ENCODE measurements at regions not wholly inside any gene's neighbourhood (a gene's known extent, or its start where the extent isn't known, plus 50 kb on each side); places are given as distances from the start of the nearest gene placed in this dataset.
"Not testable (repeated sequence)": the region's sequence is repeated elsewhere in the genome, so short reads cannot be mapped to it uniquely, and the experiment has no call there.

GRCh38 chr4:100657187-100657586 is 139.4 kb upstream of the EMCN start:
- H3K4me3 ChIP-seq, result no peak overlapping the region

GRCh38 chr4:100651499-100652175 is 133.8 kb upstream of the EMCN start:
- H3K4me3 ChIP-seq, result no peak overlapping the region
- H3K27ac ChIP-seq, result no peak overlapping the region
- no peaks in the 10 kb centered on the region for H3K36me3 ChIP-seq
- H3K9me3 ChIP-seq (replicated peaks), result no peaks in the 10 kb centered on the region
- DNase-seq, result no peak
- H3K4me1 ChIP-seq, result no peaks in the 10 kb centered on the region
- H3K27me3 ChIP-seq, result no peaks in the 10 kb centered on the region

More at GRCh38 chr4:100657187-100657586, 139.4 kb upstream of the EMCN start:
- Histone ChIP-seq H3K27me3 (no peaks in the 10 kb centered on the region), H3K27ac (no peak overlapping the region), H3K36me3 (no peaks in the 10 kb centered on the region), H3K9me3 (replicated peaks) (no peaks in the 10 kb centered on the region), H3K4me1 (no peaks in the 10 kb centered on the region)
- DNase-seq, result no peak

DNA sequence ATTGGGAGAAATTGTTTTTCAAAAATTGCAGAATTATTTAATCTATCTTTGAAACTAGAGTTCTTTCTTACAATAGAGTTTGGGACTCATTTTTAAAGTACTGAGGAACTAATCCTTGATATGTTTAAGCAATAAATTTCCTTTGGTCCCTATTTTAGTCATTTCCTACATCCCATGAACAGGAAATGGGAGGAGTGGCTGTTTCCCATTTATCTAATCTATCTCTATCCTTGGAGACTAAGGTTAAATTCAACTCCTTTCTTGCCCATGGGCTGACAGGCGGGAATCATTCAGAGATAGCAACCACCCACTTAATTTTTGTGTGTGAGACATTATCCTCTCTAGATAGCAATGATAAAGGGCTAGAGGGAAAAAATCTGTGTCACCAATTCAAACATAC is 131.6 kb upstream of the EMCN start:
- Histone ChIP-seq H3K4me1 (no peaks in the 10 kb centered on the region), H3K4me3 (no peak overlapping the region), H3K27ac (no peak overlapping the region), H3K9me3 (replicated peaks) (no peaks in the 10 kb centered on the region), H3K27me3 (no peaks in the 10 kb centered on the region), H3K36me3 (no peaks in the 10 kb centered on the region)
- DNase-seq, result no peak

- Histone ChIP-seq H3K27me3 (no peaks in the 10 kb centered on the region), H3K4me3 (no peak overlapping the region), H3K36me3 (no peaks in the 10 kb centered on the region), H3K4me1 (peaks cover 7% of the 10 kb centered on the region; the same call in 1 of the 2 replicates), H3K27ac (no peak overlapping the region), H3K9me3 (replicated peaks) (no peaks in the 10 kb centered on the region)
- no peak for DNase-seq
Measured at GRCh38 chr4:100644150-100644549, 126.3 kb upstream of the EMCN start.

- no peak overlapping the region for H3K4me3 ChIP-seq
- H3K4me1 ChIP-seq, result peaks cover 7% of the 10 kb centered on the region; the same call in 1 of the 2 replicates
- H3K27ac ChIP-seq, result no peak overlapping the region
- no peaks in the 10 kb centered on the region for H3K27me3 ChIP-seq
- H3K9me3 ChIP-seq (replicated peaks), result no peaks in the 10 kb centered on the region
- peak in 1 of 2 experiments; percentile 39 for DNase-seq
- no peaks in the 10 kb centered on the region for H3K36me3 ChIP-seq
Measured at GRCh38 chr4:100641336-100641735, 123.5 kb upstream of the EMCN start.

- H3K27me3 ChIP-seq, result no peaks in the 10 kb centered on the region
- H3K4me3 ChIP-seq, result no peak overlapping the region
- no peaks in the 10 kb centered on the region for H3K36me3 ChIP-seq
- no peak for DNase-seq
- H3K4me1 ChIP-seq, result peaks cover 3% of the 10 kb centered on the region; the same call in 1 of the 2 replicates
- H3K9me3 ChIP-seq (replicated peaks), result no peaks in the 10 kb centered on the region
- no peak overlapping the region for H3K27ac ChIP-seq
Measured at GRCh38 chr4:100635899-100636298, 118.1 kb upstream of the EMCN start.

DNA sequence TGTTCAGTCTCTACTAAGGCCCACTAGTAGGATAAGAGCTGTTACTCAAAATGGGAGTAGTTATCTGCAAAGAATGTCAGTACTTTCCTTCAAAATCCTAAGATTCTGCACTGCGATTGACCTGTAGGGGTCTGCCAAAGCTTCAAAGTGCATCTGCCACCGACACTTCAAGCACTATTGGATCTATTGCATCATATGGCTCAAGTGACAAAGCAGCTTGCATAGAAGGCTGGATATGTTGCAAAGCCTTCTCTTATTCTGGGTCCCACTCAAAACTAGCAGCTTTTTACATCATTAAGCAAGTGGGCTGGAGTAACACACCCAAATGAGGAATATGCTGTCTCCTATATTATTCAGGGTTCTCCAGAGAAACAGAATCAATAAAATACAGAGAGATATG is 115.4 kb upstream of the EMCN start:
- Histone ChIP-seq H3K27me3 (no peaks in the 10 kb centered on the region), H3K36me3 (no peaks in the 10 kb centered on the region), H3K4me1 (no peaks in the 10 kb centered on the region), H3K4me3 (no peak overlapping the region), H3K27ac (no peak overlapping the region), H3K9me3 (replicated peaks) (no peaks in the 10 kb centered on the region)
- no peak for DNase-seq

DNA sequence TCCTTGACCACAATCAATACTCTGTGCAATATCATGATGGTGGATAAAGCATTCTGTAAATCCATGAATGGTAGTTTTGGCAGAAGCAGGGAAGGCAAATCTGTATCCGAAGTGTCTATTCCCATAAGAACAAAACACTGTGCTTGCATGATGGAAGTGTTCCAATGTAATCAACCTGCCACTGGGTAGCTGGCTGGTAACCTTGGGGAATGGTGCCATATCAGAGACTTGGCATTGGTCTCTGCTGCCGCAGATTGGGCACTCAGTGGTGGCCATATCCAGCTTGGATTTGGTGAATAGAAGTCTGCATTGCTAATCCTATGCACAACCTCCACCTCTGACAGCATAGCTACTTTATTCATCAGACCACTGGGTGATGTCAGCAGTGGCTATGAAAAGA is 114.3 kb upstream of the EMCN start:
- H3K9me3 ChIP-seq (replicated peaks), result no peaks in the 10 kb centered on the region
- no peak overlapping the region for H3K4me3 ChIP-seq
- no peaks in the 10 kb centered on the region for H3K36me3 ChIP-seq
- H3K27ac ChIP-seq, result no peak overlapping the region
- no peak for DNase-seq
- no peaks in the 10 kb centered on the region for H3K27me3 ChIP-seq
- no peaks in the 10 kb centered on the region for H3K4me1 ChIP-seq

DNA sequence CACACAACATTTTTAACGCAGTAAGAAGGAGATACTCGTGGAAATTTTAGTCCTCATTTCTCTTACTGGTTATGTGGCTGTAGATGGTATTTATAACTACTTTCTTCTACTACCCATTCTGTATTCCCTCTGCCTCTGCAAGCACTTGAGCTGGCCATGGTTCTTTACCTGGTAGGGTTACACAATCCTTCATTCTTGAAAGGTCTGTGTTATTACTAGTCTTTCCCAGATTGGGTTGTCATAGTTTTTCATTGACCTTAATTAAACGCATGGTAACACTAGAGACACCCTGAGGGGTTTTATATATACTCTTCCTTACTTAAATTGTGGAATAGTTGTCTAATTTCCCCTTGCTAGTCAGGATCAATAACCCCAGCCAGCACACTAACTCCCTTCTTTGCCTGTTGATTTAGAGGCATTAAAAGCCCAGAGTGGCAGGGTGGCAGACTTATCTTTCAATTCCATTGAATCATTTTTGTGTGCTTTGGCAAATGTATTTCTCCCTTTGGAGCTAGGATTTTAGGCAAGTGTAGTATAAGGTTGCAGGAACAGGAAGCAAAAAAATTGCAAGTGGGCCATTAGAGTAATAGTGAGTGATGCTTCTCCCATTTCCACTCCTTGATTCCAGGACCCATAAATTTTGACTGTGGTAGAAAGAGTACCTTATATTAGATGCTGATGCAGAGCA is 113.6 kb upstream of the EMCN start:
- Histone ChIP-seq H3K27ac (no peak overlapping the region), H3K9me3 (replicated peaks) (no peaks in the 10 kb centered on the region)

GRCh38 chr4:100630341-100630740 is 112.5 kb upstream of the EMCN start:
- no peaks in the 10 kb centered on the region for H3K27me3 ChIP-seq
- no peak for DNase-seq
- no peaks in the 10 kb centered on the region for H3K4me1 ChIP-seq
- H3K27ac ChIP-seq, result no peak overlapping the region
- H3K9me3 ChIP-seq (replicated peaks), result no peaks in the 10 kb centered on the region
- H3K36me3 ChIP-seq, result no peaks in the 10 kb centered on the region
- H3K4me3 ChIP-seq, result no peak overlapping the region

More for the DNA sequence above, 113.6 kb upstream of the EMCN start:
- H3K27me3 ChIP-seq, result no peaks in the 10 kb centered on the region
- no peak overlapping the region for H3K4me3 ChIP-seq
- no peaks in the 10 kb centered on the region for H3K36me3 ChIP-seq
- no peaks in the 10 kb centered on the region for H3K4me1 ChIP-seq
- DNase-seq, result no peak

GRCh38 chr4:100609810-100610209 is 92.0 kb upstream of the EMCN start:
- DNase-seq, result no peak
- no peaks in the 10 kb centered on the region for H3K27me3 ChIP-seq
- H3K4me1 ChIP-seq, result no peaks in the 10 kb centered on the region
- H3K27ac ChIP-seq, result no peak overlapping the region
- H3K9me3 ChIP-seq (replicated peaks), result no peaks in the 10 kb centered on the region
- no peak overlapping the region for H3K4me3 ChIP-seq
- no peaks in the 10 kb centered on the region for H3K36me3 ChIP-seq

GRCh38 chr4:100608651-100609050 is 90.8 kb upstream of the EMCN start:
- not testable (repeated sequence) for H3K27ac ChIP-seq; H3K36me3 ChIP-seq; H3K4me3 ChIP-seq; H3K9me3 ChIP-seq (replicated peaks); DNase-seq; H3K27me3 ChIP-seq; H3K4me1 ChIP-seq

GRCh38 chr4:100605144-100605543 is 87.3 kb upstream of the EMCN start:
- Histone ChIP-seq H3K9me3 (replicated peaks) (no peaks in the 10 kb centered on the region), H3K27ac (no peak overlapping the region), H3K4me3 (no peak overlapping the region), H3K4me1 (no peaks in the 10 kb centered on the region), H3K36me3 (no peaks in the 10 kb centered on the region), H3K27me3 (no peaks in the 10 kb centered on the region)
- DNase-seq, result no peak

DNA sequence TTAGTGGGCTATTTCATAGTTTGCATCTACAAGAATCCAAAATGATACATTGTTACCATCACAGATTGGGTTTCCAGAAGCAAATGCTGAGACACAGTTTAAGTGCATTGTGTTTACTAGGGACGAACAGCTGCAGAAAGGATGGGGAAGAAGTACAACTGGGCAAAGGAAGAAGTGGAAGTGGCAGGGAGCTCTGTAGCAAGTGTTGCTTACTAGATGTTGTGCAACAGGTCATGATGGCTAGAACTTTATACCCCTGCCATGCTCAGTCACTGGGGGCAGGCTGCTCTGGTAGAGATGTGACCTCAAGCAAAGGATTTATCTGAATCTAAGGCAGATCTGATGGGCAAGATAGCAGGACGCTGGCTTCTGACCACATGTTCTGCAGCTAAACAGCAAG is 76.1 kb upstream of the EMCN start:
- Histone ChIP-seq H3K9me3 (replicated peaks) (no peaks in the 10 kb centered on the region), H3K4me3 (no peak overlapping the region), H3K27ac (no peak overlapping the region), H3K27me3 (no peaks in the 10 kb centered on the region), H3K4me1 (peaks cover 6% of the 10 kb centered on the region), H3K36me3 (no peaks in the 10 kb centered on the region)
- peak in 1 of 2 experiments; percentile 17 for DNase-seq

DNA sequence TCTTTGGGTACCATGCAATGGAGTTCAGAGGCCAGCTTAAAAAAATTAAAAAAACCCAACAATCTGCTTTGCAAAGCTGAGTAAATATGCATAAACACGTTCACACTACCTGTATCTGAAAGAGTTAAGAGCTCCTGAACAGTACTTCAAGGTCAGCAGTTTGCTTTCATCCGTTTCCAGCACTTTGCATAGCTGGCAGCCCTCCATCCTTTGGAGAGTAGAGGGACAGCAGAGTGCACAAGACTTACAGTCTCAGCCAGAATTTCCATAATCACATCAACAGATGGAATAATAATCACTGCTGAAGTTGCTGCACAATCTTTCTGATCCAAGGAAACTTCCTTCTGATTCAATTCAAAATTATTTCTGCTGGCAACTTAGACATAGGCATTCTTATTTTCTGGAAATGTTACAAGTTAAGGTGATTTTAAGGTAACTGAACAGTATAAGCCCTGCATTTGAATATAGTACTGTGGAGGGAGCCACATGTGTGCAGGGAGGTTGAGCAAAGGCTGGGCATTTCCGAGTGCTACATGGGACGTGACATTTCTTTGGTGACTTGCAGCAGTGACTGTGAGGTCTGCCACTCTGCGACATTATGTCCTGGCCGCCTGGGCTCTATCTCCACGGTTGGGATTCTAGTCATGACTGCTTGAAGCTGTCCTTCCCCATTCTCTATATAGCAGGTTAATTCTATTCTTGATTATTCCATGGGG is 73.5 kb upstream of the EMCN start:
- Histone ChIP-seq H3K9me3 (replicated peaks) (no peaks in the 10 kb centered on the region), H3K4me3 (no peak overlapping the region), H3K4me1 (peaks cover 6% of the 10 kb centered on the region), H3K27ac (peak overlapping the region; percentile 23; the same call in 1 of the 2 replicates), H3K36me3 (no peaks in the 10 kb centered on the region), H3K27me3 (no peaks in the 10 kb centered on the region)
- peak in 1 of 2 experiments; percentile 24 for DNase-seq
